ENCODE measurements at regions not wholly inside any gene's neighbourhood (a gene's known extent, or its start where the extent isn't known, plus 50 kb on each side); places are given as distances from the start of the nearest gene placed in this dataset.

- in situ Hi-C loops (cut with HindIII; ENCODE audit: low sequenced_read_pairs), result no loop called here
- peak; percentile 56 for DNase-seq (ENCODE audit: low read depth)
- no peak overlapping the region for H3K4me3 ChIP-seq (ENCODE audit: low read depth, low read length)
- no peak for TF ChIP-seq CTCF (IDR thresholded peaks at IDR 0.05; ENCODE audit: low read depth, low read length, missing control alignments)
These were observed 137.7 kb upstream of the CDH5 start for GRCh38 chr16:66228792-66229191.

GRCh38 chr16:66227766-66228530, 138.5 kb upstream of the CDH5 start:
- in situ Hi-C loops (cut with HindIII; ENCODE audit: low sequenced_read_pairs), result no loop called here
- no peak for TF ChIP-seq CTCF (IDR thresholded peaks at IDR 0.05; ENCODE audit: low read depth, low read length, missing control alignments)

GRCh38 chr16:66226762-66227161, 139.7 kb upstream of the CDH5 start:
- in situ Hi-C loops (cut with HindIII; ENCODE audit: low sequenced_read_pairs), result no loop called here
- no peak for DNase-seq (ENCODE audit: low read depth)
- H3K4me3 ChIP-seq (ENCODE audit: low read depth, low read length), result no peak overlapping the region
- TF ChIP-seq CTCF (IDR thresholded peaks at IDR 0.05; ENCODE audit: low read depth, low read length, missing control alignments), result no peak

More at GRCh38 chr16:66227766-66228530, 138.5 kb upstream of the CDH5 start:
- no peak for DNase-seq (ENCODE audit: low read depth)
- no peak overlapping the region for H3K4me3 ChIP-seq (ENCODE audit: low read depth, low read length)

GRCh38 chr16:66225696-66226095, 140.8 kb upstream of the CDH5 start:
- no peak for DNase-seq (ENCODE audit: low read depth)
- TF ChIP-seq CTCF (IDR thresholded peaks at IDR 0.05; ENCODE audit: low read depth, low read length, missing control alignments), result no peak
- in situ Hi-C loops (cut with HindIII; ENCODE audit: low sequenced_read_pairs), result no loop called here
- no peak overlapping the region for H3K4me3 ChIP-seq (ENCODE audit: low read depth, low read length)

- no peak overlapping the region for H3K4me3 ChIP-seq (ENCODE audit: low read depth, low read length)
- TF ChIP-seq CTCF (IDR thresholded peaks at IDR 0.05; ENCODE audit: low read depth, low read length, missing control alignments), result no peak
- DNase-seq (ENCODE audit: low read depth), result no peak
- in situ Hi-C loops (cut with HindIII; ENCODE audit: low sequenced_read_pairs), result no loop called here
These were observed 141.9 kb upstream of the CDH5 start for GRCh38 chr16:66224626-66225025.

- in situ Hi-C loops (cut with HindIII; ENCODE audit: low sequenced_read_pairs), result no loop called here
- no peak for DNase-seq (ENCODE audit: low read depth)
- no peak overlapping the region for H3K4me3 ChIP-seq (ENCODE audit: low read depth, low read length)
- no peak for TF ChIP-seq CTCF (IDR thresholded peaks at IDR 0.05; ENCODE audit: low read depth, low read length, missing control alignments)
These were observed 142.3 kb upstream of the CDH5 start for GRCh38 chr16:66224186-66224585.

Data from astrocyte of the cerebellum (primary cell).